Right lobe of liver (tissue), 6 donors: ENCODE measurements at regions not wholly inside any gene's neighbourhood (a gene's known extent, or its start where the extent isn't known, plus 50 kb on each side); places are given as distances from the start of the nearest gene placed in this dataset.

Source experiments
- ATAC-seq, 4 donors: fragments of 200-7000 bp; cut with Tn5 transposase; one replicate each; pipeline ENCODE4 v1.9.1; 2020; ENCODE audit warnings: mild to moderate bottlenecking in 4 of 4, moderate library complexity in 4 of 4
- DNase-seq, 3 donors: peaks; one replicate each; pipeline ENCODE4 v3.0.0-alpha.2; 2020
- H3K27ac ChIP-seq, 3 donors: fragments of 200-600 bp; one replicate each; pipeline ENCODE4 v1.8.0; 2022
- H3K27me3 ChIP-seq, 2 donors: fragments of 200-600 bp; one replicate each; pipeline ENCODE4 v1.8.0; 2022
- H3K36me3 ChIP-seq, 4 donors: fragments of 200-600 bp; sonication (generic) in 1 of 4; one replicate each; pipeline versions ENCODE4 v1.5.1 to v1.8.0; 2017 to 2022; ENCODE audit warnings: control low read depth in 1 of 4
- H3K4me1 ChIP-seq, 4 donors: fragments of 200-600 bp; sonication (generic) in 1 of 4; one replicate each; pipeline versions ENCODE4 v1.5.1 to v1.8.0; 2017 to 2022; ENCODE audit warnings: control low read depth in 1 of 4
- H3K4me3 ChIP-seq, 3 donors: fragments of 200-600 bp; one replicate each; pipeline ENCODE4 v1.8.0; 2022
- H3K9me3 ChIP-seq, 4 donors: fragments of 200-600 bp; sonication (generic) in 1 of 4; one replicate each; pipeline versions ENCODE4 v1.5.1 to v1.8.0; 2017 to 2022; ENCODE audit warnings: control low read depth in 1 of 4
- CTCF ChIP-seq, 4 donors: fragments of 200-600 bp in 3 of 4; fragments of 450-650 bp in 1 of 4; IDR thresholded peaks; one replicate each; pipeline versions ENCODE4 v1.5.1 to v1.8.0; 2016 to 2022; ENCODE audit warnings: antibody characterized with exemption in 4 of 4, mild to moderate bottlenecking in 2 of 4
- POLR2A ChIP-seq: fragments of 450-650 bp; IDR thresholded peaks from one replicate; pipeline ENCODE4 v1.6.1; 2017; ENCODE audit warnings: antibody characterized with exemption, mild to moderate bottlenecking
- WGBS: methylation state at CpG from one replicate; pipeline ENCODE4 v1.1.6; 2018; ENCODE audit warnings: low coverage, low lambda C conversion rate; ENCODE audit not compliant: insufficient coverage; ENCODE audit errors: missing lambda C conversion rate; 5-methylcytosine and 5-hydroxymethylcytosine counted together
- intact Hi-C, 2 donors: fragments of 100-400 bp; cut with DNase I; formaldehyde crosslinking; loops; one replicate each; pipeline versions ENCODE4 v1.11.2 to v1.14.1; 2022
- donor health status: DM: no; HTN: yes; CAD: no.
- donor health status: DM: no; HTN: no; CAD: no.
- donor health status: DM: no; HTN: no; CAD: no.
- donor health status: DM: no; HTN: yes; CAD: no.
- donor health status: DM: no; HTN: yes; CAD: no.

GRCh38 chr12:111034886-111035577, 114.7 kb upstream of the MYL2 start:
- TF ChIP-seq CTCF (IDR thresholded peaks at IDR 0.05), result no peak
- no peak for TF ChIP-seq POLR2A
- DNase-seq (no peak), ATAC-seq (peak; percentile 28 to 57 (median 40))
- peaks cover 0 to 22% (median 6%) of the 10 kb centered on the region in 4 donors for H3K4me1 ChIP-seq
- peak overlapping the region in 2 of 3 donors; percentile 21 to 52 for H3K4me3 ChIP-seq
- no peaks in the 10 kb centered on the region for H3K36me3 ChIP-seq
- WGBS, result under 1% methylated on average over 26 of the region's 50 CpGs
- intact Hi-C loops, result no loop called here
- no peaks in the 10 kb centered on the region for H3K27me3 ChIP-seq
- no peak overlapping the region for H3K27ac ChIP-seq
- no peaks in the 10 kb centered on the region for H3K9me3 ChIP-seq

- DNase-seq, result no peak
- TF ChIP-seq POLR2A (no peak), CTCF (IDR thresholded peaks at IDR 0.05) (no peak)
- no peaks in the 10 kb centered on the region for H3K27me3 ChIP-seq
- H3K4me1 ChIP-seq, result peaks cover 0 to 24% (median 9%) of the 10 kb centered on the region in 4 donors
- H3K36me3 ChIP-seq, result no peaks in the 10 kb centered on the region
- H3K27ac ChIP-seq, result no peak within 1 kb of the TSS
- no peaks in the 10 kb centered on the region for H3K9me3 ChIP-seq
- ATAC-seq, result peak; percentile 38 to 60 (median 46)
- intact Hi-C loops, result no loop called here
- WGBS, result 2% methylated on average over 12 of the region's 100 CpGs
- H3K4me3 ChIP-seq, result peak within 1 kb of the TSS; percentile 36 to 52 (median 44)
These were observed 113.9 kb upstream of the MYL2 start, which contains the start of gene CUX2 for GRCh38 chr12:111034083-111034885. Gene CUX2 (plus strand): TSS chr12:111034165.

DNA sequence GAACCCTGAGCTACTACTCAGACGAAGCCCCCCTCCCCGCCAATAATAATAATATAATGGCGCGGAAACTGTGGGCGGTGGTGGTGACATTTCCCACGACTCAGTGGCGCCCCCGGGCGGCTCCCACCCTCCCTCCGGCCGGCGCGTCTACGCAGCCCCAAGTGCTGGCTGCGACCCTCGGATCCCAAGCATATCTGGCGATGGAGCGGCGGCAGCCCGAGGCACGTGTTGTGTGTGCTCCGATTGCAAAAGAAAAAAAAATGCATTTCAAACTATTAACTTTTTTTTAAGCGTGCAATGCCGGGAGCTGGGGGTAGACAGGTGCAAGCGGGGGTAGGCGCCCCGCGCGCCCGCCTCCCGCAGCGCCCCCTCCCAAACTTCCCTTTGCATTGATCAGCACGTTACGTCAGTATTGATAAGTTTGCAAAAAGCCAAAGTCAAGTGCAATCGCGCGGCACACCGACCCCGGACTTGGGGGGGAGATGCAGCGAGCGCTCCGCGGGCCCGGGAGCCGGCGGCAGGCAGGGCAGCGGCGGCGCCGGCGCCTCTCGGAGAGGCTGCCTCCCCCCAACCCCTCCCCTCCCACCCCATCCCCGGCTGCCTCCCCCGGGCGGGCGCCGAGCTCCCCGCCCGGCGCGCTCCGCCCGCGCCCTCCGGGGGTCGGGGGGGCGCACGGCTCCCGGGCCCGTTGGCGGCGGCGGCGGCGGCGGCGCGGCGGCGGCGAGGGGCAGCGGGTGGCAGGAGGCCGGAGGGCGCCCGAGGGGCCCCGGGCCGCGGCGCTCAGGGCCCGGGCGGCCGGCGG, 113.1 kb upstream of the MYL2 start:
- peak in 3 of 4 donors; percentile 14 to 25 (median 23) for TF ChIP-seq CTCF (IDR thresholded peaks at IDR 0.05)
- TF ChIP-seq POLR2A, result no peak
- WGBS, result 2% methylated on average over 34 of the region's 93 CpGs
- no peak overlapping the region for H3K27ac ChIP-seq
- no peak for ATAC-seq
- H3K4me3 ChIP-seq, result peak overlapping the region; percentile 25 to 52 (median 44)
- no peaks in the 10 kb centered on the region for H3K9me3 ChIP-seq
- H3K4me1 ChIP-seq, result peaks cover 0 to 24% (median 9%) of the 10 kb centered on the region in 4 donors
- intact Hi-C loops, result no loop called here
- H3K27me3 ChIP-seq, result no peaks in the 10 kb centered on the region
- H3K36me3 ChIP-seq, result no peaks in the 10 kb centered on the region
- no peak for DNase-seq

GRCh38 chr12:111032591-111032919, 112.2 kb upstream of the MYL2 start:
- H3K27ac ChIP-seq, result no peak overlapping the region

More at GRCh38 chr12:111032591-111032919, 112.2 kb upstream of the MYL2 start:
- TF ChIP-seq CTCF (IDR thresholded peaks at IDR 0.05), result no peak
- no peak for TF ChIP-seq POLR2A
- H3K4me1 ChIP-seq, result peaks cover 0 to 24% (median 9%) of the 10 kb centered on the region in 4 donors
- no peak for ATAC-seq
- no peaks in the 10 kb centered on the region for H3K9me3 ChIP-seq
- 45% methylated on average over 5 of the region's 5 CpGs for WGBS
- no peak for DNase-seq
- intact Hi-C loops, result no loop called here
- no peaks in the 10 kb centered on the region for H3K36me3 ChIP-seq
- no peak overlapping the region for H3K4me3 ChIP-seq
- no peaks in the 10 kb centered on the region for H3K27me3 ChIP-seq
